HEK293T (cell line): ENCODE measurements at regions not wholly inside any gene's neighbourhood (a gene's known extent, or its start where the extent isn't known, plus 50 kb on each side); places are given as distances from the start of the nearest gene placed in this dataset.

Experiments
- ARNT ChIP-seq: fragments of 450-650 bp; IDR thresholded peaks from 2 replicates; pipeline ENCODE4 v1.6.1; 2017; ENCODE audit warnings: mild to moderate bottlenecking
- ELF4 ChIP-seq: fragments of 450-650 bp; IDR thresholded peaks from 2 replicates; pipeline ENCODE4 v1.6.1; 2017; ENCODE audit warnings: antibody characterized with exemption
- FOXK2 ChIP-seq: fragments of 450-650 bp; IDR thresholded peaks from 2 replicates; pipeline ENCODE4 v1.6.1; 2016; ENCODE audit warnings: mild to moderate bottlenecking
- SP1 ChIP-seq: fragments of 450-650 bp; IDR thresholded peaks from 2 replicates; pipeline ENCODE4 v1.6.1; 2017

- TF ChIP-seq SP1 (no peak), FOXK2 (no peak), ARNT (no peak), ELF4 (no peak)
Measured at GRCh38 chr18:25818505-25818904, 271.9 kb downstream of the SS18 start.
